ENCODE measurements at regions not wholly inside any gene's neighbourhood (a gene's known extent, or its start where the extent isn't known, plus 50 kb on each side); places are given as distances from the start of the nearest gene placed in this dataset.

DNA sequence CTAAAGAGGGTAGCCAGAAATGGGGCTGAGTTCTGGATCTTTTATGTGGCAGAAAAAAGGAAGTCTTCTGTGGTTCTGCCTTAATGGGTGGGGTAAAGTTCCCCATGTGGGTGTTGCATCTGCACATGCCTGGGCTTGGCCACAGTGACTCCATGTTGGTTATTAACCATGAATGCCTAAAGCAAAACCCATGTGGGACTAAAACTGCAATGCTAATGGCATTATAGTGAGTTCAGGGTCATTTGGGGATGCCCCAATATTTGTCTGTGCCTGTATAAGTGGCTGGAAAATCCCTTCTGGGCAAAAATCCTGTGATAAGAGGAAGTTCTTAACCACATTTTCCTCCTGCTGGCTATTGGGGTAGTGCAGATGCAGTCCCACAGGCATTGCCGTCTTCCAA, 857.4 kb downstream of the FAT4 start:
- CTCF ChIA-PET = no interaction called here
- BruUV-seq (replicated peaks) = no TSS peak
- H3K27ac ChIP-seq (ENCODE audit: insufficient read depth, low read depth, low read length) = no peak overlapping the region
- no peak overlapping the region for H3K9ac ChIP-seq (replicated peaks; ENCODE audit: extremely low read depth, insufficient read depth, low read length)
- H3K36me3 ChIP-seq (ENCODE audit: control insufficient read depth in 2 of 2, extremely low read depth in 1 of 2, insufficient read depth in 2 of 2, low read length in 2 of 2) = no peaks in the 10 kb centered on the region
- H3K9me1 ChIP-seq (replicated peaks; ENCODE audit: control insufficient read depth, extremely low read depth, insufficient read depth, low read length) = no peaks in the 10 kb centered on the region
- intact Hi-C loops (cut with micrococcal nuclease) = no loop called here
- dilution Hi-C loops (cut with MboI; ENCODE audit: extremely low pct_ligation_motif_present, low sequenced_read_pairs) = no loop called here
- H3K4me1 ChIP-seq (ENCODE audit: control insufficient read depth, extremely low read depth, insufficient read depth, low read length) = no peaks in the 10 kb centered on the region
- POLR2A ChIA-PET = no interaction called here
- no peaks in the 10 kb centered on the region for H4K20me1 ChIP-seq (replicated peaks; ENCODE audit: control insufficient read depth, extremely low read depth, insufficient read depth, low read length)
- DNase-seq (ENCODE audit: low read depth, low spot score) (no peak), FAIRE-seq (no peak)
- TF ChIP-seq JUN (IDR thresholded peaks at IDR 0.05; ENCODE audit: borderline replicate concordance, insufficient read depth, insufficient read length, low read depth) = no peak
- no peak for TF ChIP-seq GATA2 (IDR thresholded peaks at IDR 0.05; ENCODE audit: insufficient read depth, insufficient read length, low read depth, low read length)
- TF ChIP-seq, protein P1, sequence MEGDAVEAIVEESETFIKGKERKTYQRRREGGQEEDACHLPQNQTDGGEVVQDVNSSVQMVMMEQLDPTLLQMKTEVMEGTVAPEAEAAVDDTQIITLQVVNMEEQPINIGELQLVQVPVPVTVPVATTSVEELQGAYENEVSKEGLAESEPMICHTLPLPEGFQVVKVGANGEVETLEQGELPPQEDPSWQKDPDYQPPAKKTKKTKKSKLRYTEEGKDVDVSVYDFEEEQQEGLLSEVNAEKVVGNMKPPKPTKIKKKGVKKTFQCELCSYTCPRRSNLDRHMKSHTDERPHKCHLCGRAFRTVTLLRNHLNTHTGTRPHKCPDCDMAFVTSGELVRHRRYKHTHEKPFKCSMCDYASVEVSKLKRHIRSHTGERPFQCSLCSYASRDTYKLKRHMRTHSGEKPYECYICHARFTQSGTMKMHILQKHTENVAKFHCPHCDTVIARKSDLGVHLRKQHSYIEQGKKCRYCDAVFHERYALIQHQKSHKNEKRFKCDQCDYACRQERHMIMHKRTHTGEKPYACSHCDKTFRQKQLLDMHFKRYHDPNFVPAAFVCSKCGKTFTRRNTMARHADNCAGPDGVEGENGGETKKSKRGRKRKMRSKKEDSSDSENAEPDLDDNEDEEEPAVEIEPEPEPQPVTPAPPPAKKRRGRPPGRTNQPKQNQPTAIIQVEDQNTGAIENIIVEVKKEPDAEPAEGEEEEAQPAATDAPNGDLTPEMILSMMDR (IDR thresholded peaks at IDR 0.05; ENCODE audit: extremely low read depth in 1 of 2, insufficient read depth in 1 of 2, low read depth in 1 of 2, low read length in 2 of 2) = no peak
- TF ChIP-seq, protein P2, sequence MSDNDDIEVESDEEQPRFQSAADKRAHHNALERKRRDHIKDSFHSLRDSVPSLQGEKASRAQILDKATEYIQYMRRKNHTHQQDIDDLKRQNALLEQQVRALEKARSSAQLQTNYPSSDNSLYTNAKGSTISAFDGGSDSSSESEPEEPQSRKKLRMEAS (IDR thresholded peaks at IDR 0.05; ENCODE audit: insufficient read depth, insufficient read length) = no peak
- TF ChIP-seq EZH2 (IDR thresholded peaks at IDR 0.05; ENCODE audit: borderline replicate concordance, low read depth, low read length, severe bottlenecking) = no peak
- no peak for TF ChIP-seq FOS (IDR thresholded peaks at IDR 0.05; ENCODE audit: borderline replicate concordance, insufficient read depth, low read length)
- TF ChIP-seq MYC (IDR thresholded peaks at IDR 0.05; ENCODE audit: low read depth, low read length) = no peak
- TF ChIP-seq POLR2AphosphoS5 (IDR thresholded peaks at IDR 0.05; ENCODE audit: insufficient read depth, low read depth, low read length) = no peak
- TF ChIP-seq POLR2A (IDR thresholded peaks at IDR 0.05; ENCODE audit: low read depth, low read length) = no peak
- H3K4me2 ChIP-seq (ENCODE audit: insufficient read depth, low read length) = no peak overlapping the region
- H3K9me3 ChIP-seq (replicated peaks; ENCODE audit: control insufficient read depth, insufficient read depth, low read length) = no peaks in the 10 kb centered on the region
- no peaks in the 10 kb centered on the region for H3K79me2 ChIP-seq (ENCODE audit: control insufficient read depth, insufficient read depth, low read length)
- H3K4me3 ChIP-seq (replicated peaks in 1 of 3; ENCODE audit: insufficient read depth in 1 of 3, low read depth in 1 of 3, low read length in 3 of 3) = no peak overlapping the region
- no peaks in the 10 kb centered on the region for H3K27me3 ChIP-seq (ENCODE audit: control insufficient read depth in 2 of 2, insufficient read depth in 2 of 2, low read length in 2 of 2)
- H2AFZ ChIP-seq (ENCODE audit: low read depth, low read length) = no peak overlapping the region
